IPS-NIHi7 (cell line): ENCODE measurements at regions not wholly inside any gene's neighbourhood (a gene's known extent, or its start where the extent isn't known, plus 50 kb on each side); places are given as distances from the start of the nearest gene placed in this dataset.

ENCODE experiments used
- DNase-seq: peaks from one replicate; pipeline ENCODE4 v3.0.0; 2012; ENCODE audit warnings: mixed read lengths; ENCODE audit errors: extremely low spot score

GRCh38 chr2:63658176-63658968 lies 69.6 kb downstream of the MDH1 start:
- DNase-seq, result no peak

- DNase-seq, result no peak
Observed at GRCh38 chr2:63660060-63660459, 71.3 kb downstream of the MDH1 start.

GRCh38 chr2:63661076-63661475 lies 72.3 kb downstream of the MDH1 start:
- DNase-seq, result no peak

GRCh38 chr2:63662028-63662804 lies 73.5 kb downstream of the MDH1 start:
- no peak for DNase-seq

GRCh38 chr2:63663013-63663864 lies 74.5 kb downstream of the MDH1 start:
- DNase-seq, result no peak

GRCh38 chr2:63665091-63665490 lies 76.3 kb downstream of the MDH1 start:
- no peak for DNase-seq

GRCh38 chr2:63665846-63666475 lies 77.2 kb downstream of the MDH1 start:
- DNase-seq, result no peak

- DNase-seq, result no peak
Observed at GRCh38 chr2:63667132-63667700, 78.5 kb downstream of the MDH1 start.

GRCh38 chr2:63668000-63668399 lies 79.2 kb downstream of the MDH1 start:
- DNase-seq, result no peak

- DNase-seq, result no peak
Observed at GRCh38 chr2:63668466-63668865, 79.7 kb downstream of the MDH1 start.

- no peak for DNase-seq
Observed at GRCh38 chr2:63669596-63669995, 80.8 kb downstream of the MDH1 start.

GRCh38 chr2:63673865-63674533 lies 85.2 kb downstream of the MDH1 start:
- DNase-seq, result no peak

- DNase-seq, result no peak
Observed at GRCh38 chr2:63675026-63675425, 86.3 kb downstream of the MDH1 start.

- no peak for DNase-seq
Observed at GRCh38 chr2:63676135-63676534, 87.4 kb downstream of the MDH1 start.

- no peak for DNase-seq
Observed at GRCh38 chr2:63678085-63678484, 89.3 kb downstream of the MDH1 start.

GRCh38 chr2:63678551-63678950 lies 89.8 kb downstream of the MDH1 start:
- no peak for DNase-seq

GRCh38 chr2:63679252-63679855 lies 90.6 kb downstream of the MDH1 start:
- DNase-seq, result no peak

GRCh38 chr2:63680455-63680854 lies 91.7 kb downstream of the MDH1 start:
- DNase-seq, result no peak

- DNase-seq, result no peak
Observed at GRCh38 chr2:63681896-63682295, 93.1 kb downstream of the MDH1 start.

- no peak for DNase-seq
Observed at GRCh38 chr2:63692002-63692606, 103.3 kb downstream of the MDH1 start.
